NCI-H146 treated with DMSO at 0.1 percent for 48 hours (cell line): ENCODE measurements at regions not wholly inside any gene's neighbourhood (a gene's known extent, or its start where the extent isn't known, plus 50 kb on each side); places are given as distances from the start of the nearest gene placed in this dataset.
"Not testable (repeated sequence)": the region's sequence is repeated elsewhere in the genome, so short reads cannot be mapped to it uniquely, and the experiment has no call there.

Experiments used
- DNase-seq: peaks from one replicate; lab custom pipeline; 2025; ENCODE audit not compliant: unreplicated experiment; lab: John Stamatoyannopoulos, UW

DNA sequence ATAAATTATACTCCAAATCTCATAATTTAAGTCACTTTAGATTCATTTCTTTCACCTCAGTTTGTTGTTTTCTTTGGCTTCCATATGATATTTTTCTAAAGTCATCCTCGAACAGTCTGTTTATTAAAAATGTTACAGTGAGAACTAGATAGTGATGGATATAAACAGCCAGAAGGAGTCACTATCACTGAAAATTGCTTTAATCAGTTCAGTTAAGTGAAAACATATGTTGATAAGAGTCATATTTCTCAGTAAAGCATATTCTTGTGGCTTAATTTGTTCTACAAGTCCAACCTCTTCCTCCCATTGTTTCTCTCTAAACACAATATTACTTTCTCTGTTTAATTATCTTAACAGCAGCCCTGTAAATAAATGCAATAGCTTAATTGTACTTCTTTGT lies 427.5 kb upstream of the ALCAM start:
- peak; percentile 52 for DNase-seq

DNA sequence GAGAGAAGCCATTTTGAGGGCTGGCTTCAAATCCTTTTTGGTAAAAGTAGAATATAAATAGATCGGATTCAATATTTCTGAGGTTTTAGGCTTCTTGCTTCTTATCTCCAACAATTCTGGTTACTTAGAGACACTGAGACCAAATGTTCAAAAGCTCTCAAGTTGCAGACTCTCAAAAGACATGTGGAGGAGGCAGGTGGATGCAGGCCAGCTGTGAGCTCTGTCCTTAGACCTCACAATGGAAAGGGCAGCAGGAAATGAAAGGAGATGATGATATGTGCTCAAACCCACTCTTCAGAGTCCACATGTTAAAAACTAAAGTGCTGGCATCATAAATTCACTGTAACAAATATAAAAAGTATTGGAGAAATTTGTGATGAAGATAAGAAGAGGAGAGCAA lies 424.9 kb upstream of the ALCAM start:
- peak; percentile 26 for DNase-seq

DNA sequence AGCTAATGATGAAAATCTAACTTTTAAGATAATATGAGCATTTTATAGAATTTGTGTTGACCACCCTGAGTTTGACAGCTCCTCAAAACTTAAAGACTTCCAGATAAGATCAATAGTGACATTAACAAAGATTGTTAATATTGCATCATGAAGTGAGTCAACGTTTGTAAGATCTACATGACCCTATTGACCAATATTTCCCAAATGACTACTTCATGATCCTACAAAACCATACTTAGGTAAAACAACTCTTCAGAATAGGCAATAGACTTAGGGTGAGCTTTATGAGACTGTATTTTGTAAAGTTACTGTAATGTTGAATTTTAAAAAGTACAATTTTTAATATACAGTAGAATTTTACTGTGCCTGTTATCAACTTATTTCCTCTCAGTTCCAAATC lies 422.7 kb upstream of the ALCAM start:
- no peak for DNase-seq

DNA sequence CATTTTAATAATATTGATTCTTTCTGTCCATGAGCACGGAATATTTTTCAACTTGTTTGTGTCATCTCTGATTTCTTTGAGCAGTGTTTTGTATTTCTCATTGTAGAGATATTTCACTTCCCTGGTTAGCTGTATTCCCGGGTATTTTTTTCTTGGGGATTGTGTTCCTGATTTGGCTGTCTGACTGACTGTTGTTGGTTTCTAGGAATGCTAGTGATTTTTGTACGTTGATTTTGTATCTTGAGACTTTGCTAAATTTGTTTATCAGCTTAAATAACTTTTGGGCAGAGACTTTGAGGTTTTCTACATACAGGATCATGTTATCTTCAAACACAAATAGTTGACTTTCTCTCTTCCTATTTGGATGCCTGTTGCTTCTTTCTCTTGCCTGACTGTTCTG lies 418.8 kb upstream of the ALCAM start:
- no peak for DNase-seq

DNA sequence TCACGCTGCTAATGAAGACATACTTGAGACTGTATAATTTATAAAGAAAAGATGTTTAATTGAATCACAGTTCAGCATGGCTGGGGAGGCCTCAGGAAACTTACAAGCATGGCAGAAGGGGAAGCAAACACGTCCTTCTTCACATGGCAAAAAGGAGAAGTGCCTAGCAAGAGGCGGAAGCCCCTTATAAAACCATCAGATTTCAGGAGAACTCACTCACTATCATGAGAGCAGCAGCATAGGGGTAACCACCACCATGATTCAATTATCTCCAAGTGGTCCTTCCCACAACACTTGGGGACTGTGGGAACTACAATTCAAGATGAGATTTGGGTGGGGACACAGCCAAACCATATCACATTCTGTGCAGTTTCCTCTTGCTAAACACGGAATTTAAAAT lies 416.9 kb upstream of the ALCAM start:
- not testable (repeated sequence) for DNase-seq

DNA sequence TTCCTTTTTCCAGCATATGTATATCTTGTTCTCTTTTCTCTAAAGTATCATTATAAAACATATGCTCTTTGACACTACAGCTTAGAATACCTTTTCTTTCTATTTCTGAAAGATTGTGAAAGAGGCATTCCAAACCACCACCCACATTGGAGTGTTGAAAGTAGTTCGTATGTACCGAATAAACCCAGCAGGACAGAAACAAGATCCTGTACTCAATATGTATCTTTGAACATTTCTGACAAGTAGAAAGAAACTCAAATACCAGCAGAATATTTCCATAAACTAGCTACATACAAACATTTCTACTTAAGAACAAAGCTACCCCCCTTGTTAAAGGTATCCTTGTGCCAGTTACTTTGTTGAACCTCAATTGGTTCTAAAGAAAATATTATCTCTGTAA lies 415.3 kb upstream of the ALCAM start:
- no peak for DNase-seq

DNA sequence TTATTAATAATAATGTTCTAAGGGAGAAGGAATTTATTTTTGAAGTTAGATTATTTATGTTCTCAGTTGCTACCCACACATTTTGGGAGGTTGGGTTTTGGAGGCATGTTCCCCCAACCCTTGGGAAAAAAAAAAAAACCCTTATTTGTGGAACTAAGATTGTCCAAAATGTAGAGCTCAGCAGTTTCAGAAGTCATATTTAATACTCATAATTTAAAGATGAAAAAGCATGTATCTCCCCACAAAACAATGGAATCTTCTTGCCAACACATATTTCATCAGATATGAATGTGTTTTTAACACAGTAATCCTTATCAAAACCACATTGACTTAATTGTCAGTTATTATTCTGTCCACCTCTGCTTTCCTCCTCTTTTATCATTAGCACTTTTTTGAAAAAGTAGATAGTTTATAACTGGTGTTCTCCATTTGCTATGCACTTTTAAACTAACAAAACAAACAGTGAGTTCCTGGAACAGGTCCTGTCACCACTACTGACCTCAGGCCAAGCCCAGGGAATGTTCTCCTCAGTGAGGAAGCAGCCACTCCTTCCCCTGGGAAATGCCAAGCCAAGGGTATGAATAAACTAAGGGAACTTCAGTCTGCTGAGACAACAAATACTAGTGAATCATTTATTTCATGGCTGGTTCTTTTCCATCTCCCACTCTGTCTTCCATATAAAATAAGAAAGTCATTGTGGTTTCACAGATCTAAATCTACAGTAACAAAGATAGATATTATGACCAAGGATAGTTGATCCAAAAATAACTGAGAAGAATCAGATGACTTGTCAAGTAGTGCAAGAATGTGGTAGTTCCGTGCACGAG lies 414.4 kb upstream of the ALCAM start:
- no peak for DNase-seq

DNA sequence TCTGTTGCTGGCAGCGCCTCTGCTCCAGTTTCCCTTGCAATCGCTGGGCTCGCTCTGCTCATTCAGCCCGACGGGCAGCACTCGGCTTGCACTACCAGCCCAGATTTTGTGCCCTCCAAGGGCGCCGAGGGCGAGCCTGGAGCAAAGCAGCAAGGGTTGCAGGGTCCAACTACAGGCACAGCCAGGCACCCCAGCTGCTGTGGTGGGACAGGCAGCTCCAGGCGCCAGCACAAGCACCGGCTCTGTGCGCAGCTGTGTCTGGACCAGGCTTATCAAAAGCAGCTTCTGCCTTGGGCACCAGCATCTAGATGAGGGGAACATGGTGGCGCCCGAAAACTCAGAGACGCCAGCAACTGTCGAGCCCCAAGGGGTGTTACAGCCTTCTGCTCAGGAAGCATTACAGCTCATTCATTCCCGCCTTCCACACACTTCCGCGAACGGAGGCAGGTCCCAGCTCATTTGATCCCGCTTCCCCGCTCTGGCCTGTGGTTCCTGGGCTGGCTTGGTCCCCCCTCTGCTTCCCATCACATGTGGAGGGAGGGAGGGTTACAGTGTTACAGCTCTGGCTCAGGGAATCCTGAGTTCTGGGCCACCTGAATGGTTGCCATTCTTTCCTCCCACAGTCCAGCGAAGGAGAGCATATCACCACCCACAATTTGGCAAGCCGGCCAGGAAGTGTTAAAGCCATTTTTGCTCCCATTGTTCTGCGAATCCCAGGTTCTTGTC lies 409.9 kb upstream of the ALCAM start:
- no peak for DNase-seq

DNA sequence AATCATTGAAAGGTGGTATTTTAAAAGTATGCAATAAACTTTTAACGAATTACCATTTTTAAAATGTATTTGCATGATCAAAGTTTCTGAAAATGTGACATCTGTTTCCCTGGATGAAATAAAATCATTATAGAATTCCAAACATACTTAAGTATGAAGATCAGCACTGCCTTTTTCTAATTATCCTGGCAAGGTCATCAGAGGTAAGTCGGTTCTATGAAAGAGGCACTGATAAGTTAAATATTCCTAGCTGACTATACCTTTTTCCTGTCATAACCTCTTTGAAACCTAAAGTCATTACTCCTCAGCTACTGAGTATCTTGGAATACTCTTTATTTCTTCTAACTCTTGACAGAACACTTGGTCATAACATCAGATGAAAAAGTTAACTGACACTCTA lies 406.1 kb upstream of the ALCAM start:
- DNase-seq = no peak

DNA sequence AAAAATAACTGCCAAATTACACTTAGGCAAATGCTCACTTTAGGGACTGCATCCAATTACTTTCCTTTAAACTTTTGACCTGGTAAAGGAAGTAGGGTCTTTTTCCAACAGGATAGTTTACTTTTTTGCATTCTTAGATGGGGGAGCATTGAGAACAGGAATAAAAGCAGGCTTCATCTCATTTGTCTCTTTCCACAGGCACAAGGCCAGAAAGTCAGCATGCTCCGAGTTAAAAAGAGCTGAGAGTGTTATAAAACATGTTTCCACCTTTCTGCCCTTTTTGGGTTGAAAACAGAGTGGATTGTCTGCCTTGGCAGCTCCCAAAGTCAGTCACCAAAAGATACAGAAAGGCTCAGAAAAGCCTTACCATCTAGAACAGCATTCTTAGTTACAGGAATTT lies 404.9 kb upstream of the ALCAM start:
- no peak for DNase-seq

DNA sequence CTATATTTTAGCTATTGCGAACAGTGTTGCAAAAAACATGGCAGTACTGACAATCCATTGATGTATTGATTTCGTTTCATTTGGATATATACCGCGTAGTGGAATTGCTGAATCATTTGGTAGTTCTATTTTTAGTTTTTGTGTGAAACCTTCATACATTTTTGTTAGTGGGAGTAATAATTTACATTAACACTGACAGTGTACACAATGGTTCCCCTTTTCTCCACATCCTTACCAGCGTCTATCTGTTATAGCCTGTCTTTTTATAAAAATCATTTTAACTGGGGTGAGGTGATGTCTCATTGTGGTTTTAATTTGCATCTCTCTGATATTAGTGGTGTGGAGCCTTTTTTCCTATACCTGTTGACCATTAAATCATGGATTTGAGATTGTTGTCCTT lies 392.4 kb upstream of the ALCAM start:
- DNase-seq = no peak

DNA sequence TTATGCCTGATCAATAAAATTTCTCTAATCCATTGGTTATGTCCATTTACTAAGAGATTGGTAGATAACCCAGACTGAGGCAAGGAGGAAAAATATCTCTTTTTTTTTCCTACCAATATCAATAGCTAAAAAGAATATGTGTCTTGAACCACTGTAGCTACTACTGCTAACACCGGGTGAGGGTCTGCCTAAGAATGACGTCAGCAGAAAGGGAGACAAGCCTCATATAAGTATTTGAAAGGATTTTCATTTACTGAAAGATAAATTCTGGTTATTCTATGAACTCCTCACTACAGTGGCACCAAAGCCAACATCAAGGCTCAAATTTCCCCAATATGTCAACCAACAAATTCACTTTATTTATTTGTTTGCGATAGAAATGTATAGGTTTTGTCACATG lies 389.0 kb upstream of the ALCAM start:
- no peak for DNase-seq

DNA sequence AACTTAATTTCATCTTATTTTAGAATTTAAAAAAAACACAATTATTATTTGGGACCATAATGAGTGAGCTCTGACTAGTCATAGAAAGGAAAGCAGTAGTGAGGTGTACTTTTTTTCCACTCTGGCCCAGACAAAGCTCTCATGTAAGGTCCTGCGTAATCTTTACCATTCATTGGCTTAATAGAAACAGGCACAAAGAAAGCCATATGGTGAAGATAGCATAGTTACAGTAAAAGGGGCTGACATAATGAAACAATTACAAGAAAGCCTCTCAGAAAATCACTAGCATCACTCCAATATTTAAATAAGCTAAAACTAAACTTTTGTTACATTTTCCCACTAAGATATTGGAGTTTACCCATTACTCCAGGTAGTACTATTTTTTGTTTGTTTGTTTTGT lies 384.6 kb upstream of the ALCAM start:
- DNase-seq = no peak

DNA sequence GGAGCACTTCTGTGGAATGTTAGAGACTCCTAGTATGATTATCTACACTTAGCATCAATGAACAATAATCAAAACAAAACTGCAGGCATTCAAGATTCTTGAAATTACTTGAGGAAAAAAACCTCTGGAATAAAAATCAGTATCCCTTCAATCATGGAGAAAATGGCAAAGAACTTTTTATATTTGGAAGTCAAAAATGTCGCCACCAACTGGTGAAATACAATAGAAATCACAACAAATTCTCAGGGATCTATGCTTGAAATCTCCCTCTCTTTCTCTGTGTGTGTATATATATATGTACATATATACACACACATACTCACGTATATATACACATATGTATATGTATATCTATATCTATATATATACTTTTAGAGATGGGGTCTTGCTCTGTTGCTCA lies 378.9 kb upstream of the ALCAM start:
- DNase-seq = no peak

DNA sequence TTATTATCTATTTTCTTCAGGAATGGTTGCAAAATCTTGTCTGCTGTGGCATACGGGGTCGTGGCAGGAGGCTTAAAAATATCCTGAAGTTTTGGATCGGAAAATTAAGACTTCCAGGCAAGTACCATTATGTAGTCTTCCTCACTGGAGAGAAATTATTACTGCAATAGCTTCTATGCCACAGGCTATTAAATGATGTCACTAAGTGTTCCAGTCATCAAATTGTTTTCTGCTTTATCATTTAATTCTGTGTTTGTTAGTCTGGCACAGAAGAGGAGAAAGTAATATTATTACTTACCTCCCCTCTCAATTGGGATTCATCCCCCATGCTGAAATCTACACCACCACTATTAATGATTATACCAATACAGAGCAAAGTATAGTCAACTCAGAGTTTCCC lies 378.2 kb upstream of the ALCAM start:
- DNase-seq = no peak

DNA sequence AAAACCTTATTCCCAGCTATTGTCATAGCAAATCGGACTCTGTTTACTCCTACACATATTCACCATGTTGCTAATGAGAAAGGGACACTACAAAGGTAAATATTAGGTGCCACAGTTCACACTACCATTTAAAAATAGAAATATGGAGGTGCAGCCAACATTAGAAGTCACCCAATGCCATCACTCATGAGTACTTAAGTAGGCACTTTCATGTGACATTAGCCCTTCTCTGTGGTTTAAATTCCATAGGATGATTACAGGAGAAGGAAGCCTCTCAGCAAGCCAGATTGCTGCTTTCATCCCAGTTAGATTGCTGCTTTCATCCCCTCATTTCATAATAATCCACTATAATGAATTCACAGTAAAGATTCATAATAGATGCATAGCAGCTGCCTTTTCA lies 376.8 kb upstream of the ALCAM start:
- no peak for DNase-seq

DNA sequence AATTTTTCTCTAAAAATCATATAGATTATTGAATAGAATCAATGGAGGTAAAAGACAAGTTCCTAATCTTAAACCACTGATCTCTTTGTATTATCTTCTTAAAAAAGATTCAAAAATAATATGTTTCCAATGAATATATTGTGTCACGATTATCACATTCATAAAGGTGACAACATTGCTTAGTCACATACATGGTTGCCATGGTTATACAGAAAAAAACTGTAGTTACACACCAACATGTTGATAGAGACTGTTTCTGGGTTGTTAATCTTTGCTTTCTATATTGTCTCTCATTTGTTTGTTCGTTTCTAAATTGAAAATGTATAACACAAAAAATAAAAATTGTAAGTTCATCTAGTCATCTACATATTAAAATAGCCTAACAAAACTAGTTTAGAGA lies 376.0 kb upstream of the ALCAM start:
- DNase-seq = no peak

DNA sequence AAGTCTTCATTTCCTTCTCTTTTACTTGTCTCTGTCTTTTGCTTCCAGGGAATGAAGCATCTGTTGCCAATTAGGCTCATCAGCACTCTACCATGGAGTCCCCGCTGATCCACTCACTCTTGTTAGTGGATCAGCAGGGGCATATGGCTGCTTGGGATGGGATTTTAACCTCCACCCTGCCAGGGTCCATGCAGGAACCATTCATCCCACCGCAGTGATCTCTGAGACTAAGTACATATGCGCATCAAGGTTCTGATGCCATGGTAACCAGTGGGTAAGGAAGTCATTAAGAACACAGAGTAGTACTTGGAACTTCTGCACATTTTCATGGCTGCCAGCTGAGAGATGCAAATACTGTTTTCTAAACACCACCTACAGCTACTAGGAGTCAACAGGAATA lies 374.0 kb upstream of the ALCAM start:
- DNase-seq = no peak

DNA sequence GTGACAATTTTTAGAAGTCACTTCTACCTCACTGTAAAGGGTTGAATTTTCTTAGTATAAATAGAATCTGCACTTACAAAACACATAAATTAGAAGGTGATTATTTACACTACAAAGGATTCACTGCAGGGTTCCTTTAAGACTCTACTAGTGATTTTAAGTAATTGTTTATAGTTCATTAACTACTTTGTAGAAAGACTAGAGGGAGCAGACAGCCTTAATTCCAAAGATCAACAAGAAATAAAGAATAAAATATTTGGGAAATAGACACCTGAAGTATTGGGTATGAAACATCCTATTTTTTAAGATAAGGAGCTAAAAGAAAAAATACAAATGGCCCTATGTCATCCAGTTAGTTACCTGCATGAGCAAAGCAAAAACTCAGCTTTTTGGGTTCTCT lies 360.5 kb upstream of the ALCAM start:
- DNase-seq = peak; percentile 68

DNA sequence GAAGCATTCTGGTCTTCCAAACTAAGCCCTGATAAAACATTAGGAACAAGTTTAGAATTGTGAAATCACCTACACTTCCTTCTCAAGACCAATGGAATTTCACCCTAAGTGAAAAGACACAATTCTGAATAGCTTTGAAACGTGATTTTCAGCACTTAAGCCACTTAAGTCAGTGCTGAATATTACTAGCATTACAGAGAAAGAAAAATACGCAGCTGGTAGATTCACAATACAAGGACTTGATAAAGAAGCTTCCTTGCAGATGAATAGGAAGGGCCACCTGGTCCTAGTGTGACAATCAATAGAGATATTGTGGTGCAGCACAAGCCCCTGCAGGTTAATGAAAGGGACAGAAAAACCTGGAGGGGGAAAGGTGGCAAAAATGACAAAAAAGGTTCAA lies 353.1 kb upstream of the ALCAM start:
- DNase-seq = peak; percentile 99

DNA sequence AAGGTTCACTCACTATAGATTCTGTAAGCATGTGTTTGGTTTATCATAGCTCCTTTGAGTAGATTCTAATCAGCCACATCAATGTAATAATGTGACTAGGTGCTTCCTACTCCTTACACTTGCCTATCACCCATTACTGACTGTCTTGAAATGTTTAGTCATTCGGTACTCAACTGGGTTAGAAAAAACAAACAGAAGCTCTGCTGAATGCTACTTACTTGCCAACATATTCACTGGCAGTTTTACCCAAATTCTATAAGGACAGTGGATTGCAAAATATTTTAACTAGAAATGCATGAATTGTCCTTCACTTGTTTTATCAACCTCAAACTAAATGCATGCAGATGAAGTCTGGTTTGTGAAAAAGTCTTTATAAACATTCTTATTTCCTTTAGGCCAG lies 352.1 kb upstream of the ALCAM start:
- no peak for DNase-seq

DNA sequence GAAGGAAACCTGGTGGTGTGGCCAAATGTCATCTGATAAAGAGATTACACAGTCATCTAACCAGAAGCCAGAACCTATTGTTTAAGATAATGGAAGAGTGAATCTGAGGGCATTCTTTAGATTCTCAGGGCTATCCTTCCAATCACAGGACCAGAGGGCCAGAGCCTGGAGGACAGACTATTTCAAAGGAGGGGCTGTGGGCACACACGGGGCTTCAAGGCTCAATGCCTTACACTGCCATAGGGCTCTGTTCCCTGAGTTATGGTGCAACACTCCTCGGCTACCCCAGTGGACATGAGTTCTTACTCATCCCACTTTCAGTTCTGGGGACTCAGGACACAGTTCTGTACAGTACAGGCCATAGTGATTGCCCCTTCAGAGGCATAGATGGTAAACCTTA lies 343.9 kb upstream of the ALCAM start:
- DNase-seq = no peak

DNA sequence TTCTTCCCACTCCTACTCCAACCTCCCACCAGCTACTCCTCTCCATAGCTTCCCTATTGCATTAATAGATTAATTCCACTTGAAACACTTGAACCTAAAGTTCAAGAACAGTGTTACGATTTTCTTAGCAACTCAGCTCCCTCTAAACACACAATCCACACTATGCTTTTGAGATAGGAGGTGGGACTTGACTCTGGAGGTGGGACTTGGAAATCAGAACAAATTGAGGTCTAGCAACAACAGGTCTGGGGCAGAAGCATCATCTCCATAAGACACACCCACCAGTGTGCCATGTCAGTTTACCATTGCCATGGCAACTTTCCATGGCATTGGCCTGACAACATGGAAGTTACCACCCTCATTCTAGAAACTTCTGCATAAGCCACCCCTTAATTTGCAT lies 336.5 kb upstream of the ALCAM start:
- no peak for DNase-seq
